GM21367 (cell line): ENCODE measurements at regions not wholly inside any gene's neighbourhood (a gene's known extent, or its start where the extent isn't known, plus 50 kb on each side); places are given as distances from the start of the nearest gene placed in this dataset.
"Not testable (repeated sequence)": the region's sequence is repeated elsewhere in the genome, so short reads cannot be mapped to it uniquely, and the experiment has no call there.

Source experiments
- ATAC-seq: cut with Tn5 transposase; IDR thresholded peaks from one replicate; pipeline ENCODE4 v1.9.1; 2021; ENCODE audit not compliant: unreplicated experiment

GRCh38 chr18:59980188-59980637, 80.4 kb downstream of the PMAIP1 start:
- ATAC-seq: no peak

GRCh38 chr18:59971871-59972428, 72.2 kb downstream of the PMAIP1 start:
- ATAC-seq: no peak

GRCh38 chr18:59971144-59971543, 71.3 kb downstream of the PMAIP1 start:
- ATAC-seq: peak; percentile 73

- ATAC-seq: not testable (repeated sequence)
Observed at GRCh38 chr18:59969477-59970028, 69.8 kb downstream of the PMAIP1 start.

GRCh38 chr18:59968583-59968982, 68.8 kb downstream of the PMAIP1 start:
- no peak for ATAC-seq

GRCh38 chr18:59967878-59968277, 68.1 kb downstream of the PMAIP1 start:
- ATAC-seq: no peak

GRCh38 chr18:59966913-59967312, 67.1 kb downstream of the PMAIP1 start:
- no peak for ATAC-seq

GRCh38 chr18:59963229-59963628, 63.4 kb downstream of the PMAIP1 start:
- ATAC-seq: no peak

- ATAC-seq: peak; percentile 77
Observed at GRCh38 chr18:59961070-59961469, 61.3 kb downstream of the PMAIP1 start.

- no peak for ATAC-seq
Observed at GRCh38 chr18:59960272-59960671, 60.5 kb downstream of the PMAIP1 start.

- no peak for ATAC-seq
Observed at GRCh38 chr18:59959606-59960005, 59.8 kb downstream of the PMAIP1 start.

- no peak for ATAC-seq
Observed at GRCh38 chr18:59959073-59959472, 59.3 kb downstream of the PMAIP1 start.

GRCh38 chr18:59957957-59958356, 58.2 kb downstream of the PMAIP1 start:
- ATAC-seq: peak; percentile 45

GRCh38 chr18:59954755-59955156, 55.0 kb downstream of the PMAIP1 start:
- no peak for ATAC-seq

GRCh38 chr18:59954241-59954640, 54.4 kb downstream of the PMAIP1 start:
- ATAC-seq: no peak
